GM21390 (cell line): ENCODE measurements at regions not wholly inside any gene's neighbourhood (a gene's known extent, or its start where the extent isn't known, plus 50 kb on each side); places are given as distances from the start of the nearest gene placed in this dataset.

ENCODE experiments used
- ATAC-seq: cut with Tn5 transposase; IDR thresholded peaks from one replicate; pipeline ENCODE4 v1.9.1; 2021; ENCODE audit not compliant: unreplicated experiment

DNA sequence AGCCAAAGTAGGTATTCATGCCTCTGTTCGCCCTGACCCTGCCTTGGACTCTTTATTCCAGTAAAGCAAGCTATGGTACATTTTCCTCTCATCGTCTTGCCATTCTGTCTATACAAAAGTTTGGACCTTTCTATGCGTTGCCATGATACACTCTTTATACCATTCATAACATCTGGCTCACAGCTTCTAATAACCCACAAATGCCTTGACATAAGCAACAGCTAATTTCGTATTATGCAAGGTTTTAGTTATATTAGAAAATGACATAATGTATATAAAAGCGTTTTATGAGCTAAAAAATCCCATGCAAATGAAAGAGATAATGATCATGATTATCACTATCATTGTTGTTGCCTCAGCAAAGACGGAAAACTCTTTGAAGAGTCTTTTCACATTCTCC is 265.7 kb downstream of the TMEM167A start:
- no peak for ATAC-seq

DNA sequence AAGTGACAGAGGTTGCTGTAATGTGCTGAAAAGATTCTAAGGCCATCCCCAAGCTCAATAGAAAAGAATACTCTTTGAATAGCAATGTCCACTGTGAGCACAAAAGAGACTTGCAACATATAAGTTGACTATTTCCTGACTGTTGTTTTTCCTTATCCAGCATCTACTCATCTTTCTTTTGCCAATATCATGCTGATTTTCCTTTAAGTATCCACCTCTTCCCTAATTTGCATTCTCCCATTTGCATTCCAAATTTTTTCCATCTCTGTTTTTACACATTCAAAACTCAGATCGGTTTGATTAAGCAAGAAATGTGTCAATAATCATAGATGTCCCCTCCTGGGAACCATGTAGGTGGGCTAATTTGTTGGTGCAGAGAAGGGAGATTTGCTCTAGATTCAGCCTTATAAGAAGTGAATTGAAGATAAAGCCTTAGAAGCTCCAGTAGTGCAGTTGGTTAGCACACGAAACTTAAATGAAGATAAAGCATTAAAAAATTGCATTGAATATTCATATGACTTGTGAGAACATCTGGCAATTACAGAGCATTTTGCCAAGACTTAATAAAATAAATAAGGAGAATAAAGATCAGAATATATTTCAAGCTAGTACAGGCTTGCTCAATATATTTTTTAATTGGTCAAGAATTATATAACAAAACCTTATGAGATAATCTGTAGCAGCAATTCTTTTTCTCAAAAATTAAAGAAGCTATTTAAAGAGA is 267.6 kb downstream of the TMEM167A start:
- no peak for ATAC-seq

DNA sequence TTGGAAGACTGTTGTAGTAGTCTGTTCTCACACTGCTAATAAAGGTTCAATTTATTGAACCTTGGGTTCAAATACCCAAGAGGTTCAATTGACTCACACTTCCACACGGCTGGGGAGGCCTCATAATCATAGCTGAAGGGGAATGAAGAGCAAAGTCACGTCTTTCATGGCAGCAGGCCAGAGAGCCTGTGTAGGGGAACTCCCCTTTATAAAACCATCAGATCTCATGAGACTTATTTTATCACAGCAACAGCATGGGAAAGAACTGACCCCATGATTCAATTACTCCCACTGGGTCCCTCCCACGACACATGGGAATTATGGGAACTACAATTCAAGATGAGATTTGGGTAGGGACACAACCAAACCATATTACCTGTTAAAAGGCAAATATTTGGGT is 268.2 kb downstream of the TMEM167A start:
- ATAC-seq, result no peak

DNA sequence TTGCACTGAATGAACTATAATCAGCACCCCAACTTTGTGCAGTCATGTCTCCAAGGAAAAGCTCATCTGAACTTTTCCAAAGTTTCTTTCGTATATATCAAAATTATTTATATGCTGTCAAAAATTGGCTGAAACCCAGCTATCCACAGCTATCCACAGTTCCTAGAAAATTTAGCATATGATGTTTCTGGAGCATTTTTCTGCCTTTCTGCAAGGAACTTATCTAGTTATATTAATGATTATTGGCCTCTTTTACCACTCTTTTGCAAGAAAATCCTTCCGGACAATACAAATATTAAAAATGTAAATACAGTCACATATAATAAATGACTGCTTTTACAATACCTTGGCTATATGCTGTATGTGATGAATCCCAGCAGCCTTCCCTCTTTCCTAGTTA is 270.2 kb downstream of the TMEM167A start:
- ATAC-seq, result no peak

DNA sequence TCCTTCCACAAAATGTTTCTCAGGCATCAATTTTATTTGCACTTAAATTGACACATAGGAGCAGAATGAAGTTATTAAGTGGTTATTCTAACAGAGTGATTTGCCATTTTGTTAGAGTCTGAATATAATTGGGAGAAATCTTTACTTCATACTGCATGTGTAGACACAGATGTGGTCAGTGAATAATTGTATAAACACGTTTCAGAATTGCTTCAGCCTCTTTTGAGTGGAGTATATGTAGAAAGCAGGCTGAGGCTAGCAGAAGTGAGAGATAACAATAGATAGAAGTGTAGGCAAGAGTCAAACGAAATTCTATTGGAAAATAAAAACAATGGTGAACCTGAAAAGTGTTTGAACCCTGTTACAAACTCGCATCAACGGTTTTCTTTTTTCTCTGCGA is 270.7 kb downstream of the TMEM167A start:
- ATAC-seq, result no peak

DNA sequence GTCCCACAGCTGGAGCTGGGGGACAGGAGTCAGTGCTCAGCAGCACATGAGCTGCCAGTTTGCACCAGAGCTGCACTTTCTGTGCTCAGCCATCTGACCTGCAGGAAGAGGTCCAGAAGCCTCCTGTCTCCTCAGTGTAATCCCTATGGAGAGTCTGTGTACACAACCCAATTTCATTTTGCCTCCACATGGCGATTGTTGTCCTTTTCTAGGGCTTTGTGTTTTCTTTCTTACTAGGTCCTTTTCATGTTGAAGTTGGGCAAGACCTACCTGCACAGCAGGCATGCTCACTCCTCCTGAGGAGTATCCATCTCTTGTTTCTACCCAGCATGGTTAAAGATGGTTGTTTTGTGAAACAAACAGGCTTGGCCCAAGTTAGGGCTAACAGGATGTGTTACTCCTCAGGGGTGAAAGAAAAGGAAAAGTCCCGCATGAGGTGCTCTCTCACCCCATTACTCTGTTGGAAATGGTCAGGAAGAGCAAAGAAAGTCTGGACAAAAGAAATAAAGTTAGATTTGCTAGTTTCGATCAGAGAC is 273.0 kb downstream of the TMEM167A start:
- no peak for ATAC-seq

DNA sequence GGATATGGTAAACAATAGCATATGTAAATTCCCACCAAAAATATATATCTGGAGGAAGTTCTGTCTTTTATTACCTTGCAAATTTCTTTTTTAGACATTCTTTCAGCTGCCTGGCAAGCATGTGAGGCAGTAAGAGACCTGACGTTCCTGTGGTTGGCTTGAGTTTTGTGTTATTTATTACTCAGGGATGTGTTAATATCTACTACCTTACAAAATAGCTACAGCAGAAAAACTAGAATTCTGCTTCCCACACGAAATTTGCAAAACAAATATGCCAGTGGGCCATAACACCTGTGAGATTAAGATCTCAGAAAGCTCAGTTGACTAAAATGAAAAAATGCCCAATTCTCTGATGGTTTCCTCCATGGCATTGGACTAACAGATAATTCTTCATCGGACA is 274.2 kb downstream of the TMEM167A start:
- peak; percentile 47 for ATAC-seq

DNA sequence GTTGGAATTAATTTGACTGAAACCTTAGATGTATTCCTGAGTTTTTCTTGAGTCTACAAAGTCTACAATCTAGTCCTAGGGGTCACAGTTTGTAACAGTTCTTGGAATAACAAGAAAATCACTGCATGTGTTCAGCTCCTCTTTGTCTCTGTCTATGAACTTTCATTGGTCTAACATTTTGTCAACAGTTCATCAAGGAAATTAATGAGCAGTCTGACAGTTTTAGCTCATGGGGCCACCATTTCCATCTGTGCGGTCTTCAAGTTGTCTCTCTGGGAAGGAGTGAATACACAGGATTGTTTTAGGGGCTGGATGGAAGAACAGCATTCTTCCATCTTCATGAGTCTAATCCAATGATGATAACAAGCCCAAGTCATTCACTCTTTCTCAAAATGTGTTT is 276.4 kb downstream of the TMEM167A start:
- ATAC-seq, result no peak

DNA sequence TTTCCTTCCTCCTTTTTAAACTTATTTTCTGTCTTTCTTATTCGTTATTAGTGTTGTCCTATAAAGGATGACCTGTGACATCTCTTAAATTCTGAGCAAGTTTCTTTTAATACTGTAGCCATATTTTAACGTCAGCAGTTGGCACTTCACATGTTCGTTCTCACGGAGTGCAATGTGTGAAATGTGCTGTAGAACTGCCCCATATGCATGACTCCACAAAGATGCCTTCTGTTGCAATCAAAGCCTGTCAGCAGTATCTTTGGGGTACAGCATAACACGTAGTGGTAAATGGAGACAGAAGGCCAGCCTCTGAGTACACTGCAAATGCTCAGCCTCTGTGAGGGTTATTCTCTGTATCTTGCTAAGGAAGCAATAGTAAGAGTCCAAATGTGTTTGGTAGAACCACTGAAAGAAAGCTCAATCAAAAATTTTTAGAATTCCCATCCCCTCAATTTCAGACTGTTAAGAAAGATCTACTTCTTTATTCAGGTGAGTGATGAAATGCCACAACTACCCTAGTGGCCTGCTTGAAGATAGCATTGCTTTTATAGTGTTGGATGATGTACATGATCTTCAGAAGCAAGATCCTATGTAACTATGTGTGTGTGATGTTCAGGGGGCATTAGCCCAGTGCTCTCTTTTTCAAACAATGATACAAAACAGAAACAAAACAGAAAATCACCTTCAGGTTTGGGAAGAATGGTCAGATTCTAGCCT is 277.7 kb downstream of the TMEM167A start:
- ATAC-seq, result peak; percentile 35

DNA sequence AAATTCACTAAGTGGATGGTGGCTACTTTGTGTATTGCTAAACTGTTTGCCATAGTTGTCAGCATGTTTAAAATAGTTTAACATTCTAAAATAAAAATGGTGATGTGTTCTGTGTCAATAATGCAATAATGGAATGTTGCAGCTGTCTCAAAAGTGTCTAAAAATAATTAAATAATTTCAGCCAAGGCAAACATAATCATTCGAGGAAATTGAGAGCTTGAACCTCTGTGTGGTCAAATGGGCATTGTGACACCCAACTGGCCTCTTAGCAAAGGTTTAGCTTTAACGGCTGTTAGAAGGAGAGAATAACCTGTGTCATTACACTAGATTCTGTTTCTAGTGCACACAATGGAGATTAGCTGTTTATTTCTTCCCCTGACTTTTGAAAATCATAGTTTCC is 278.5 kb downstream of the TMEM167A start:
- ATAC-seq, result no peak

DNA sequence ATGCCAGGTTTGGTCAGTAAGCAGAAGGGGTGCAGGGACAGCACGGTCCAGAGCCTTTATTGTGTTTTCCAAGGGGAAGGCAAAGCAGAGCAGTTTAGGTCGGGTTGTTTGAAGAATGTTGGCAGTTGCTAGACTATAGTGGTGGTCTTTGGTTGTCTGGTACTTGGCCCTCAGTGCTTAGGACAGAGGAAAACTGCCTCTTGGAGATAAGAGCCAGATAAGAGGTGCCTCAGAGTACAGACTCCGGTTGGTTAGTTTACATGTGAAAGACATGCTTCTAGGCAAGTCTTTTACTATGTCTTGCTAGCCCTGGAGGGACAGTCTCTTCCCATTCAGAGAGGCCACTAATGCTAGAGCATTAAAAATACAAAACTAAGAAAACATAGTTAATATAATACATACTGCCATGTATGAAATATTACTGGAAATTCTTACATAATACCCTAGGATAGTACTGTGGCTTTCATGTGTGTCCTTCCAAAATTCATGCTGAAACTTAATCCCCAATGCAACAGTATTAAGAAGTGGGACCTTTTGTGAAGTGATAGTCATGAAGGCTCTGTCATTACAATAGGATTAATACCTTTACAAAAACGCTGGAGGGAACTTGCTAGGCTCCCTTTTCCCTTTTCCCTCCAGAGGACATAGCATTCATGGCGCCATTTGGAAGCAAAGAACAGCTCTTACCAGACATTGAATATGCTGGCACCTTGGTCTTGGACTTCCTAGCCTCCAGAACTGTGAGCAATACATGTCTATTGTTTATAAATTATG is 280.4 kb downstream of the TMEM167A start:
- ATAC-seq, result no peak

DNA sequence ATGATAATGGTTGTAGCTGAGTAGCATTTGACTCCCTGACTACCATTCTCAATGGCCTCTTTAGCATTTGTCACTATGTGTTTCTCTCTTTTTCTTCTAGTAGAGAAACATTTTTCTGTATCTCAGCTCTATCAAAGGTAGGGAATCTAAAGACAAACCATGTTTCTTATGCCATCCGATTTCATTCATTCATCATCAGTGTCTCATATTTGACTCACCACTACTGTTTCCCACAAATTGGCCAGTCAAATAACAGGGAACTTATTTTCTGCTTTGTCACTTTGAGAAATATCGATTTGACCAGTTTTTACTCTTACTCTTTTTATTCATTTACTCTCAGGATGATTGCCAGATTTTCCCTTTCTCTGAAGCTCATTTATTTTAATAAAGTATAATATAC is 282.3 kb downstream of the TMEM167A start:
- ATAC-seq, result no peak

DNA sequence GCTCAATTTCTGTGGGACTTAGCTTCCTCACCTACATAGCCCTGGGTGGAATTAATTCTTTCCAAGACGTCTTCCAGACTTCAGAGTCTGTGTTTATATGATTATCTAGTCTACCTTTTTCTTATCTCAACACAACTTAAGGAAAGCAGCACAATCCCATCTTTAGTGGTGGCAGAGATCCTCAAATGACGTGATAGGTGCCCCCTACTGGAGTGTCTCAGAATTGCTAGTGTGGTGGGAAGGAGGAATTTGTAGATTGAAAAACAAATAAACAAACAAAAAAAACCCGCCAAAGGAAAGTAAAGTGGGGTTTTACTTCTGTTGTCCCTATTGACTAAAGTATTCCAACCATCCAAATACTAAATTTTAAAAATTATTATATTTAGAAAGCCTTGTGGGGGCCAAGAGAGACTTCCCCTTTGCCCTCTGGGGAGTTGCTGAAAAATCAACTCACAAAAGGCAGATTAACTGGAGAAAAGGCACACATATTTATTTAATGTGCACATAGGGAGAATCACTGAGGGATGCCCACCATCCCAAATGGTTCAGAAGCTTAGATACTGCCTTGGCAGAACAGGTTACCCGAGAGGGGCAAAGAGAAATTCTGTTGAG is 283.3 kb downstream of the TMEM167A start:
- no peak for ATAC-seq

DNA sequence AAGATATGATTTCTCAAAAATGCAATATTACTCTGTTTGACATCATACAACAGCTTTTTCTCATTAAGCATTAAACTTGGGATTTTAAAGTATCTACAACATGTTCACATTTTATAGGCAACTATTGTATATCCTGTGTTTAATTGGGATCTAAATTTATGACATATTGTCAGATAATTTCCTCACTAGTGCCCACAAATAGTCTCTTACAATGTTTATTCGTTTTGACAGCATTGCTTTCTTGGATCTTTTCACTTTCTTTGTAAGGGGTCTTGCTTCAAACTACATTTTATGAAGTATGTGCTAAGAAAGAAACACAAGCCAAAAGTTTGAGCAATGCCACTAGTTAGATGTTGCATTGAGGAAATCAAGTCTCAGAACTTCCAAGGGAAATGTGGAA is 285.1 kb downstream of the TMEM167A start:
- no peak for ATAC-seq

DNA sequence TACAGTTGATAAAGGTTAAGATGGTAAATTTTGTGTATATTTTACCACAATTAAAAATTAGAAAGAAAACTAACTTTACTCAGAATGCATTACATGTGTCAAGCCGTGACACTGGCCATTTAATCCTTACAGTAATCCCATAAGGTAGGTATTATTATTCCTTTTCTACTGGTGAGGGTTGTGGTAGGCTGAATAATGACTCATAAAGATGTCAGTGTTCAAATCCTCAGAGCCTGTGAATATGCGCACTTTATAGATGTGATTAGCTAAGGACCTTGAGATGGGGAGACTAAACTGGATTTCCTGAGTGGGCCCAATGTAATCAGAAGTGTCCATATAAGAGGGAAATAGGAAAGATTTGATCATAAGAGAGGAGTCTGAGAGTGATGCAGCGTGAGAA is 288.1 kb downstream of the TMEM167A start:
- ATAC-seq, result no peak

DNA sequence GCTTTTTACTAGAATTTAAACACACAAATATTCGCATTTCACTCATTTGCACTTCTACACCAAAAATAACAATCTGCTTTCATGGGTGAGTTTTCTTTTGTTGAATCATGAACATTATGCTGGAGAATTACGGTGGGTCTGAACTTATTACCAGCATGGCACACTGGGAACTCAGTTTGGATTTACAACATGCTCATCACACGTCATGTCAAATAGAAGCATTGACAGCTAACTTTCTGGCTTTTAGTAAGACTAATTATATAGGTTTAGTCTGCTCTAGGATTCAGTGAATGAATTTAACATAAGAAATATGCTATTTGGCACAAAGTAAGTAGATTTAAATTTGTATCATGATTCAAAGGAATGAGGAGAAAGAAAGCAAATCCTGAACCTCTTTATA is 290.4 kb downstream of the TMEM167A start:
- no peak for ATAC-seq

DNA sequence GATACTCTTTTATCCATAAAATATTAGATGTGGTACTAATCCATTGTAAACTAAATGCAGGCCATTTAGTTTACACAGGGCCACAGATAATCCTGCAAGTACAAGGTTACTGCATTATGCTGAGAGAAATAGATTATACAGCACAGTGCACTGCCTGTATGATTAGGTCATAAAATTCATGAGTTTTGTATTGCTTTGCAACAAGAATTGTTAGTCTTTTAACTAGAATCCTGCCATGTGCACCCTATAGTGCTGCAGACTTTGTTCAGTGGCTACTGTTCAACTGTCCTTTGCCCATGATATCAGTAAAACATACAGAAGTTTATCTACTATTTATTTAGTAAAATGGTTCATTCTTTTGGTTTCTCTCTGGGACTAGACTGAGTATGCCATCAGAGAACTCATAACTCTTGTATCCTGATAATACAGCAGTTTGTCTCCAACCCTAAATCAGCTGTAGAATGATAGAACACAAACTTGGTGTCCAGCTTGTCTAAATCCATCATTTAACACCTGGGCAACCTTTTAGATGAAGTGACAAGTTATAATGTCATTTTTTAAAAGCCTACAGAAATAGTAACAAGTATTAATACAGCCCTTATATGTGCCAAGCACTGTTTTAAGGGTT is 291.2 kb downstream of the TMEM167A start:
- ATAC-seq, result no peak

DNA sequence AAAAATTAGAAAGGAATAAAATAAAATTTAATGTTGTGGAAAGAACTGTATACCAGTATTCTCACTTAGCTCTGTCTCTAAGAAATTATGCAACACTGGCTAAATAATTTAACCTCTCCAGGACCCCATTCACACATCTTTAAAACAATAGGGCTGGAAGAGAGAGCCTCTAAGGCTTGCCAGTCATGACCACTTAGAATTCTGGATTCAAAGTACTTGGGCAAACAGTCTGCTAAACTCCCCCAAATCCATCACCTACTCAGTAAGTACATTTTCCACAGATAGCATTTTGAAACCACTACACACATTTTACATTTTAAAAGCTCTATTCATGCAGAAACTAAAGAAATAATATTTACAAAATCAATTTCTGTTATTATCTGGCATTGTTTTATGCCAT is 291.7 kb downstream of the TMEM167A start:
- ATAC-seq, result no peak

DNA sequence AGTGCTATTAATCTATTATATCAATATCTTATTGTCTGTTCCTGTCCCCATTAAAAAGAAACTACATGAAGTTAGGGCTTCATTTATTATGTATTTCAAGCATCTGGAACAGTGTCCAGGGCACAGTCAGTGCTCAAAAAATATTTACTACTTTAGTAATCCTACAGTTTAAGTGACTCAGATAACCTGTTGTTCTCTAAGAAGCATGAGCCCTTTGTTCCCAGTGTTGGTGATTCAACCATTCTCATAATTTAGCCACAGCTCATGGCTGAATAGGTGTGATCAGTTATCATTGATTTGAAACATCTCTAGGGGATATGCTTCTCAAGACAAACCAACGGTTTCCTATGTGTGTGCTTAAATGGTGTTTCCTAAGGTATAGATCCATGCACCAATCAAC is 292.7 kb downstream of the TMEM167A start:
- no peak for ATAC-seq

DNA sequence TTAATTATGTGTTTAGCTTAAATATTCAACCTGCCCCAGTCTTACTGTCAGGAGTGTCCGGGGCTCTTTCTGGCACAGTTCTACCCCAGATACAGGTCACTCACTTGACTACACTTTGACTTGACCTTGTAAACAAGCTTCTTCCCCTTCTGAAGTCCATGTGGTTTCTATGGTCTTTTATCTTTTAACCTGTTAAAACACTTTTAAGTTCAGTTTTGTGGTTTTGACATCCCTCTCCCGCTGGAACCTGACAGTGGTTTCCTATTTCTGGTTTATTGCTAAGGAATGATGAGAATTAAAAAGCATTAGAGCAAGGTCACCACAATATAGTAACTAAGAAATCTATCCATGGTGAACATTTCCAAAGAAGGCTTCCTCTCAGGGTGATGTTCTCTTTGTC is 300.1 kb downstream of the TMEM167A start:
- no peak for ATAC-seq

DNA sequence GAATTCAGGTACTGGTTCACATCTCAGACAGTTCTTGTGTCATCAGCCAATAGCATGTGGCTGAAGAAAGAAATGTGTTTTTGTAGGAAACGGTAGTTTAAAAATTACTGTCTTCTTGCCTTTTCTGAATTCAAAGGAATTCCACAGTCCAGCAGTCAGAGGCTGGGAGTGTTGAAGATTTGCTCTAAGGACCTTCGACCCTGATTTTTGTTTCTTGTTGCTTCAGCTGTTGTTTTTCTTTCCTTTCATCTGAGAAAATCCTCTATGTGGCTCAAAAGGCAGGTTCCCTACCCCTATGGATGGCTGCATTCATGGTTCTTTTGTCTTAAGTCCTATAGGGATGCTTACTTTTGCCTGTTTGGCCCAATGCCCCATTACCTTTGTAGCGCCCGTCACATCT is 304.9 kb downstream of the TMEM167A start:
- no peak for ATAC-seq
